SKM-1 (cell line): ENCODE measurements at regions not wholly inside any gene's neighbourhood (a gene's known extent, or its start where the extent isn't known, plus 50 kb on each side); places are given as distances from the start of the nearest gene placed in this dataset.

Experiments used
- DNase-seq: peaks from one replicate; lab custom pipeline; 2025; ENCODE audit not compliant: unreplicated experiment; lab: John Stamatoyannopoulos, UW

DNA sequence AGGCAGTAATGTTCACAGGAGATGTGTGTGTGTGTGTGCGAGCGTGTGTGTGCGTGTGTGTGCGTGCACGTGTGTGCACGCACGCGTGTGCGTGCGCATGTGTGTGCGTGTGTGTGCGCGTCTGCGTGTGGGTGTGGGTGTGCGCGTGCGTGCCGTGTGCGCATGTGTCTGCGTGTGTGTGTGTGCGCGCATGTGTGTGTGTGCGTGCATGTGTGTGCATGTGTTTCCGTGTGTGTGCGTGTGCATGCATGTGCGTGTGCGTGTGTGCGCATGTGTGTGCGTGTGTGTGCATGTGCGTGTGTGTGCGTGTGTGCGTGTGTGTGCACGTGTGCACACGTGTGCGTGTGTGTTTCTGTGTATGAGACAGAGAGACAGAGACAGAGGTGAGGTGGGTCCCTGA is 136.0 kb upstream of the CST7 start:
- DNase-seq, result no peak

DNA sequence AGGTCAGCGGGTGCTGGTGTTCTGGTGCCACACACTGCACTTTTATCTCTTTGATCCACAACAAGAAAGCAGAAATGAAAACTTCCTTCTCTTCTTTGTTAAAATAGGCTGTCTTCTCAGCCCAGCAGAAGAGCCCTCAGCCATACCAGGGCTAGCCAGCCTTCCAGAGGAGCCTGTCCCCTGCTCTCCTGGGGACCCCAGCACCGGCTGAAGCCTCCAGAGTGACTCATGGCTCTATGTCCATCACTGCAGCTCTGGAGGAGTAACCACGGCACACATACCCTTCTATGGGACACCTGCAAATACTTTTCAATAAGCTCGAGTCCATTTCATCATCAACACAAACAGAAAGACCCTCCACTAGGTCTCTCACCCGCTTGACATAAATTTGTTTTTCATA is 135.6 kb upstream of the CST7 start:
- DNase-seq, result no peak

DNA sequence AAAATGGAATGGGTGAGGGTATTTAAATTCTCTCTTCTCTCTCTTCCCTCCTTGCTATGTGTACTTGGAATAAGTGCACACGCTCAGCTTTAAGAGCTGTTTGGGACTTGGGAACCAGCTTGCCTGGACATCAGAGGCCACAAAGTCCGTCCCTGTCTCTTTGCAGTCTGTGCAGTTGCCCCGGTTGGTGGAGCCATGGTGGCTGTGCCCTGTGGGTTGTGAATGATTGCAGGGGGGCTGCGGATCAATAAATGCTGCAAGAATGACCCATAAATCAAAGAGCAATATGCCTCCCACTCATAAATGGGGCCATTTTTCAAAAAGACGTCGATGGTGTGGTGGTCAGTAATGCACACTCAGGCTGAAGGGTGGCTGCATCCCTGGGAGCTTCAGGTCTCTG is 135.1 kb upstream of the CST7 start:
- DNase-seq, result no peak

DNA sequence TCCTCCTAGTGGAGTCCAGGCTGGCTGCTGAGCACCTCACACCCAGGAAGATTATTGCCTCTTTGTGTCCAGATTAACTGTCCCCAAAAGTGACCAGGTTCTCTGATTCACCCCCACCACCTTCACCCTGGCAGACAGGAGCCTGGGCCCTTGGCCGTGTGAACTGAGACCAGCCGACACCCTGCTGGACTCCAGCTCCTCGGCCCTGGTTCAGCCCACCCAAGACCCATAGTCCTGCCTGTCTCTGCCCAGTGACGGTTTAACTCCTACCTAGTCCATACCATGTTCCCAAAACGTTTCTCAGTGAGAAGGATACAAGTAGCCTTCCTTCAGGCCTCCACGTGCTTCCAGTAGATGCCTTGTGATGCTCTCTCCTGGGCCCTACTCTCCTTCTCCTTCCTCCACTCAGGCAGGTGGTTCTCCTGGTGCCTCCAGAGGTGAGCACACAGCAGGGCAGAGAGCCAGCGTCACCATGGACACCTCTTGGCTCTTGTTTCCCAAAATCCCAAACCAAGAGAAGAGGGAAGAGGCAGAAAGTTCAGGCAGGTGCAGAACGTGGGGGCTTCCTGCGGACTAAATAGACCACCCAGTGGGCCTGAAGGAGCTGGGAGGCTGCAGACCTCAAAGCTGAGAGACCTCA is 134.4 kb upstream of the CST7 start:
- DNase-seq, result no peak

DNA sequence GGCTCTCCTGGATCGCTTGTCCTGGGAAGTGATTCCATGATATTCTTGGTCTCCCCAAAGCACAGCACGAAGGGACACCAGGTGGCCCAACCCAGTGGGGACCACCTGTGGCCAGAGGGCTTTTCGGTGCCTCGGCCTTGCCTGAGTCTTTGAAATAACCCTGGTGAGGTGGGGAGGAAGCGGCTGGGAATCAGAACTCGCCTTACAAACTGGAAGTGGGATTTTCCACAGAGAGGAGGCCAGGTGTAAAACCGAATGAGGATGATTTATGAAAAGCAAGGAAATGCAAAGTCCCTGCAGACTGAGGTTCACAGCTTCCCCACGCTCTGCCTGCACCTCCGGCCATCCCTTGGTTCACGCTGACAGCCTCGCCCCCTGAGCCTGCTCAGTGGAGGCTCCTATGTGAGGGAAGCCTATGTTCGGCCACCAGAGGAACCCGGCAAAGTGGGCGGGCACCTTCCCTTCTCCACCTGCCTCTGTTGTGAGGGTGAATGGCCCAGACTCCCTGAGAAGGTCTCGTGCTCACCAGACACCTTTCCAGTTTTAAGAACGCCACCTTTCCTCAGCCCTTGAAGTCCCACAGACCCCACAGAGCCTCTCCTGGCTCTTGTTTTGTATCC is 133.8 kb upstream of the CST7 start:
- no peak for DNase-seq

DNA sequence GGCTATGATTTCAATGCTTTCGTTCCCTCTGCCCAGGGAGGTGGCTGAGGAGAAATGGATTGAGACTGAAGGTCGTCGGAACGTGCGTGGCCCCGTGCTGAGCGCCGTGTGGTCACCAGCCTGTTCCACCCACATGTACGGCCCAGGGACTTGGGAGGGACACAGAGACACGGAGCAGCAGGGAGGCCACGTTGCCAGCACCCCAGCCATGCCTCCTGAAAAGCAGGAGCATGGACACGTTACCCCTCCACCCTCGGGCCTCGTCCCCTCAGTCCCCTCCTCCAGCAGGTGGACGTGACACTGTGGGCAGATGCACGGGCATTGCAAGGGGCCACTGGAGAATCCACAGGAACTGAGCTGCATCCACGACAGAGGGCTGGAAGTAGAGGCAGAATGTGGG is 133.1 kb upstream of the CST7 start:
- DNase-seq, result no peak

DNA sequence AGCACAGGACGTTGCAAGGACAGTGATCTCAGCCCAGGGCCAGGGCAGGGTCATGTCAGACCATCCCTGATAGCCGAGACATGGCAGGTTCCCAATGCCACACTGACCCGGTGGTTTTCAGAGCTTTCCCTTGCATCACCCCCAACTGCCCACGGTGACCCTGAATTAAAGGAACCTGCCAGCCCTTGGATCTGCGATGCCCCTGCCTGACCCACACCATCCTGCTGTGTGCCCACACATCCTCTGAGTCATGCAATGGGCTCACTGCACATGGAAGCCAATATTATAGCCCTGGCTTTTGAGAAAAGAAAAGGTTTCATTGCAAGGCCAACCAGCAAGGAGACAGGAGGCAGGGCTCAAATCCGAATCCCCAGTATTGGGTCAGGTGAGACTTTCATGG is 132.6 kb upstream of the CST7 start:
- DNase-seq, result no peak

DNA sequence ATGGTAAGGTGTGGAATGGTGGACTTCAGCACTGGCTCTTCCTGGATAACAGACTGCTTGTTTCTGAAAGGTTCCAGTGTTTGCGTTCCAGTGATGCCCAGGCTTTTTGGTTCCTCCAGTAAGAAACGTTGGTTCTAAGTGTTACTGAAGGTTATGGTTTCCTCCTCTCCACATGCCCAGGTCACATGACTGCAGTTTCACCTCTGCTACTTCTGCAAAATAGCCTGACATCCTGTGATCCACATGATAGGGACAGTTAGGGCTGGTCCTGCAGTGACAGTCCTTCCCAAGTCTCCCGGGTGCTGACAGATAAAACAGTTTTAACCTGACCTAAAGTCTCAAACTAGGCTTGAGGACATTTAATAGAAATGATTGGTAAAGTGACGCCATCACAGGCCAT is 132.2 kb upstream of the CST7 start:
- no peak for DNase-seq

DNA sequence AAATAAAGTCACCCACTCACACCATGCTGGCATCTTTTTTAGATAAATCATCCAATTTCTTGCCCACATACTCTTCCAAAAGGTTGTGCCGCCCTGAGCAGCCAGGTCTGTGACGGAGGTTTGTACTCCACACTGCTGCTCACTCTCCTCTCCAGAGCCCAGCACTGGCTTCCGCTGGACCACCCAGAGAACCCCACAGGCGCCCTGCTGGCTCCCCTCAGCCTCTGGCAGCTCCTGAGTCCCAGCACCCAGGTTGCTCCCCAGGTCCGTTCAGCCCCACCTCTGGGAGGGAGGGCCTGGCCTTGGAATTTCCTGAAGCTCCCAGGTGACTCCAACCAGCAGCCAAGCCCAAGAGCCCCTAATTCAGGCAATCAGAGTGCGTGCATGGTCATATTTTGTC is 131.7 kb upstream of the CST7 start:
- no peak for DNase-seq

DNA sequence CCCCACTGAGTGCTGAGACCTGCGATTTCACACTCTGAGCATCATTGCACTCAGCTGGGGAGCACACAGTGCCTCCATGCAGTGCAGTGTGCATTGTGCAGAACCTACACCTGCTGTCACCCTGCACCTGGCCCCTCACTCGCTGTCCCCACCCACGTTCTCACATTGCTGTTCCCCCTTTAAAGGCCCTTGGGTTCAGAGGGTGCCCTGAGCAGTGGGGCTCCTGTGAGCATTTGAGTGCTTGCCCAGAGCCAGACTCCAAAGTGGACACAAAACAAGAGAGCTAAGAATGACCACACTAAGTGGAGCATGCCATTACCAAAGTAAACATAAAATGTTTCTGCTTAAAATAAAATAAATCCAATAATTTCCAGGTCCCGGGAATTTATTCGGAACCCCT is 131.0 kb upstream of the CST7 start:
- DNase-seq, result no peak

DNA sequence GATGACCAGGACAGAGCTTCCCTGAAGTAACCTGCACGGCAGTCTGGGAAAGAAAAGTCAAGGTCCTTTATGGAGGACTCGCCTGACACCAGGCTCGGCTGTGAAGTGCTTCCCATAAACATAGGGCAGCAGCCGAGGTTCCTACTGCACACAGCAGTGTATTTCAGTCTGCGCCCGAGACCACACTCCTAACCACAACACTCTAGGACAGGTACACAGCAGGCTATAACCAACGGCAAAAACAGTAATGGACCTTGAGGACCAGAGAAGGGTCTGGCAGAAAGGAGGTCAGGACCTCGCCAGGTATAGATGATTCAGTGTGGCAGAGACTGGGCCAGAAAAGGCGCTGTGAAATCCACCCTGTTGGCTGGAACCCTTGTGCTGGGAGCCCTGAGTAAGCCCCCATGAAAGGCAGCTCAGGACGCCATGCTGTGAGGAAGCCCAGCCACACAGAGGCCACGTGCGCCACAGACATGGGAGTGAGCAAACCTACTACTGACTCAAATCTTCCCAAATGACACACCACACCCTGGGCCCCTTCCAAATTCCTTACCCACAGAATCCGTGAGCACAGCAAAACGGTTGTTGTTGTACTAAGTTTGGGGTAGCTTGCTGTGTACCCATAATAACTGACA is 129.6 kb upstream of the CST7 start:
- DNase-seq, result no peak

DNA sequence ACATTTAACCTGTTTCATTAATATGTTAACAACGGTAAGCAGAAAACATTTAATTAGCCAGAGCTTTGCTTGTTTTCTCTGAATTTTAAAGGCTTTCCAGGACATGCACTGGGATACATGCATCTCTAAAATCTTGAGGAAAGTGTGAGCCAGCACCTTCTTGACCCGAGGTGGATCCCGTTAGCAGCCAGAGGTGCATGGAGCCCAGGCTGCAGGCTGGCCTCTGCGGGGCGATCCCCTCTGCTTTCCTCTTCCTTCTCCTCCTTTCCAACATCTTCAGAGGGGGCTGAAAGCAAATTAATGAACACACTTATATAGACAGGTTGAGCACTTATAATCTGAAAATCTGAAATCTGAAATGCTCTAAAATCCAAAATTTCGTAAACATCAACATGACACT is 128.7 kb upstream of the CST7 start:
- no peak for DNase-seq

DNA sequence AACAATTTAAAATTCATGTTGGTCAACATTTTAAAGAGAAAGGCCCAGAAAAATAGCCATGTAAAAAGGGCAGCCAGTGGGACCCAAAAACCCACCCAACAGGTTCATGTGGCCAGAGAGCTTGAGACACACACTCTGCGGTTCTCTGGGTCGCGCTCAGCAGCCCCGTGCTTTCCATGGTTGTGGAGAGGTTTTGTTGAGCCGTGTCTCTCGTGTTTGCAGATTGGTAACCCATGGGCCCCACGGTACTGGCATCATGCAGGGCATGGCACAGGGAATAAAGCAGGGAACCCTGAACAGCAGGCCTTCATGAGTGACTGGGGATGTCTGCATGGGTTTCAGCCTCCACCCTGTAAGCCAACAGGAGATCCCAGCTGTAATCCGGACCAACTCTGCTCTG is 127.7 kb upstream of the CST7 start:
- no peak for DNase-seq

DNA sequence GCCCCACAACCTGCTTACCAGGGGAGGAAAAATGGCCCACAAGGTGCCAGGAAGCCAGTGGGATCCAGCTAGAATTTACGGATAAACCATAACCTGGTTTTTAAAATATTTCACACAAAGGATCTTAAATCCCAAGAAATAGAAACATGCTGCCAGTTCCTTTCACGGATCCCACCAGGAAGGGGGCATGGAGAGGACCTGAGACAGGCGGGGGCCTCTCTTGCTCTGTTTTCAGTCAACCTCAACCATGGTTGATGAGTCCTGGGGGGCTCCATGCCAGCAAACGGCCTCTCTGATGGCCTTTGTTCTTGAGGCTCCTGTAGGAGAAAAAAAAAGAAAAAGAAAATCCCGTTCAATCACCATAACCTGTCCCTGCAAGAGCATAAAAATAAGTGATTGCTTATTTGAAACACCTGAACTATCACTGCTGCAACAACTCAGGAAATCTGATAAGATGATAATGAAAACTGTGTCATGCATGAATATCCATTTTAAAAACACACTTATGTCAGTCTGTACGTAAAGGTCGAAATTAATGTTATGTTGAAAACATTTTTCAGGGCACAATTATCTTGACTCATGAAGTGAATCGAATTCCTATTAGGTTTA is 125.8 kb upstream of the CST7 start:
- DNase-seq, result no peak

DNA sequence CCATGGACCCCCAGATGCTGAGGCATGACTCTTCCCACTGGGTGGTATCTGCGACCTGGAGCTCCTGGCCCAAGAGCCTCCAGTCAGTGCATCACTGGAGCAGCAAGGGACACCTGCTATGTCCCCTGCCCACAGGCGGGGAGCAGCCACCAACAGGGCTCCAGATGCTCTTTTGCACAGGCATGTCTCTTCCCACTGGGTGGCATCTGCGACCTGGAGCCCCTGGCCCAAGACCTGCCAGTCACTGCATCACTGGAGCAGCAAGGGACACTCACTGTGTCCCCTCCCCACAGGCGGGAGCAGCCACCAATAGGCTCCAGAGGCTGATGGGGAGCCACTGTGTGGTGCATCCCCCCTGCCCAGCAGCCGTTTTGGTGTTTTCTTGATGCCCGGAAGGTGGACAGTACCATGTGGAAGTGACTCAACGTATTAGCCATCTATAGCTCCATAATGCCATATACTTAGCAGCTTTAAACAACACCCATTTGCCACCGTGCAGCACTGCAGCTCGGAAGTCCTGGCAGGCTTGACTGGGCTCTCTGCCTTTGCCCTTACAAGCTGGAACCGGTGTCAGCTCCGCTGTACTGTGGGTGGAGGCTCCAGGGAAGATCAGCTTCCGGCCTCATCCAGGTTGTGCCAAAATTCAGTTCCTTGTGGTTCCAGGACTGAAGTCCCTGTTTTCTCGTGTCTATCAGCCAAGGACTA is 124.9 kb upstream of the CST7 start:
- DNase-seq, result no peak

DNA sequence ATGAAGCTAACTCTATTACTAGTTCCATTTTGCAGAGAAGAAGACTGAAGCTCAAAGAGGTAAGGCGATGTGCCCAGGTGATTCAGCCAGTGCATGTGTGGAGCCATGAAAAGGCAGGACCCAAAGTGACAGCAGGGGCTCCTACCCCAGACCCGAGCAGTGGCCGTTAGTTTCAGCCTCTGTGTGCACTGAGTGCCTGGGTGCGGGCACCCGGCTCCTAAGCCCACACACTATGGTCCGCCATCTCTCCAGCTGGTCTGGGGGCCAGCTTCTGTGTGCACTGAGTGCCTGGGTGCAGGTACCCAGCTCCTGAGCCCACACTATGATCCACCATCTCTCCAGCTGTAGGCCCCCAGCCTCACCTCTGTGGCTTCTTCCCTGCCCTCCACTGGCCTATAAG is 123.5 kb upstream of the CST7 start:
- no peak for DNase-seq

DNA sequence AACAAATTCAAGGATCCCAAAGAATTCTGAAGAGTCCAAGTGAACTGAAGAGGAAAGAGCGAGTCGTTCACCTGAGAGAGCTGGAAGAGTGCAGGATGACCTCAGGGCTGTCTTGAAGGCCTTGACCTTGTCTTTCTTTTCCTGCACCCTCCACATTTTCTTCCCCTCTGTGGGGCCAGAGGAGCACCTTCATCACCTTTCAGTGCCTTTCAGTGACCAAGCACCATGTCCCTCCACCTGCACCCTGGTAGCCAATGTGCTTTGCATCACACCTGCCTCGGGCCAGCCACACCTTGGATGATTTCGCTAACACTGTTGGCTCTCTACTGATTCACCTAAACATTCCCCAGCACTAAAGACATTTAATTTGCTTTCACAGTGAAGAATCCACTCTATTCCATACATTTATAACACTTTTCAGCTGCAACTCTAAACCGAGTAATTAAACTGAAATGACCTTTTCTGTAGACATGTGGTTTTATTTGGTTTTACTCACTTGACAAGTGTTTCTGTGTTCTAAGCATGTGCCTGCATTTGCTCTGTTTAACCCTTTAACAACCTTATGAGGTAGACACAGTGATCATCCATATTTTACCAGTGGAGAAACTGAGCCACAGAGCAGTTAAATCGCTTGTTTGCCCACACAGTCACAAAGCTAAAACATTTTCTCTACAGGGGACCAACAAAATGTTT is 121.3 kb upstream of the CST7 start:
- DNase-seq, result no peak

DNA sequence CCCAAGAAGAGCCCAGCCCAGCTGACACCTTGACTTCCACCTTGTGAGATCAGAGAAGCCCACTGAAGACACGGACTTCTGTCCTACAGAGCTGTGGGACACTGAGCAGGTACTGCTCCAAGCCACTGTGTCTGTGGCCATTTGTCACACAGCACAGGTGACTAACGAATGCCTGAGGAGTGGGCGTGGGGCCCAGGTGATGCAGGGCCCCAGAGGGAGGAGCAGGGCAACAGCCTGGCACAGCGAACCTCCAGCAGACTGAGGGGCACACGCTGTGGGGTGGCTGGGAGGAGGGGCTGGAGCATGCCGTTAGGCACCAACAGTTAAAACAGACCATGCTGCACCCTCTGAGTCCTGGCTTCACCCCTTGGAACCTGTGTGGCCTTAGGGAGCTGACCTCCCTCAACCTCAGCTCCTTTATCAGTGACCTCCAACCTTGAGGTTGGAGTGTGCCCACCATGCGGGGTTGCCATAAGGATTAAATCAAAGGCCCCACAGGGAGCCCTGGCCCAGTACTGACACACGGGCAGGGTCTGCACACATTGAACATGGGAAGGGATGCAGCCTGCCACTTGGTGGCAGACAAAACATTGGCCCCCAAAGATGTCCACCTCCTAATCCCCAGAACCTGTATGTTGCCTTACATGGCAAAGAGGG is 119.9 kb upstream of the CST7 start:
- no peak for DNase-seq

DNA sequence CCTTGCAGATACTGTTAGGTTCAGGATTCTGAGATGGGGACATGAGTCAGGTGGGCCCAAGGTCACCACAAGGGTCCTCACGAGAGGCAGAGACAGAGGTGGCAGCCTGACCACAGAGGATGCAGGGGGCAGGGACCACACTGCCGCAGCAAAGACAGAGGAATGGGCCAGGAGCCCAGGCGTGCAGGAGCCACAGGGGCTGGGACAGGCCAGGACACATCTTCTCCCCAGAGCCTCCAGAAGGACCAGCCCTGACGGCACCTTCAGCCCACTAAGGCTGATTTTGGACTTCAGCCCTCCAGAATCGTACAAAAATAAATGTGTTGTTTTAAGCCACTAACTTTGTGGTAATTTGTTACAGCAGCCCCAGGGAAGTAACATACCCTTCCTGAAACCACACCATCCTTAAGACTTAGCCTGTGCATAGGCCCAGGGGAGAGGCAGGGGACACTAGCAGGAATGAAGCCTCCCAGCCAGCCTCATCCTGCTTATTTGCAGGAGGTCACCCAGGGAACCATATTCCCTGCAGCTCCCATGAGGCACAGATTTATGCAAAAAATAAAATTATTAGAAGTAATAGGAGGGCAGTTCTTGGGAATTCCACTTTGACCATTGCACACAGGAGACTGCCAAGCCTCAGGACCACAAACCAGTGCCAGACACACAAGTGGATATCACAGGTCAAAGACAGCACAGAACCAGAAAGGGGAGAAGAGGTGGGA is 119.3 kb upstream of the CST7 start:
- DNase-seq, result no peak

DNA sequence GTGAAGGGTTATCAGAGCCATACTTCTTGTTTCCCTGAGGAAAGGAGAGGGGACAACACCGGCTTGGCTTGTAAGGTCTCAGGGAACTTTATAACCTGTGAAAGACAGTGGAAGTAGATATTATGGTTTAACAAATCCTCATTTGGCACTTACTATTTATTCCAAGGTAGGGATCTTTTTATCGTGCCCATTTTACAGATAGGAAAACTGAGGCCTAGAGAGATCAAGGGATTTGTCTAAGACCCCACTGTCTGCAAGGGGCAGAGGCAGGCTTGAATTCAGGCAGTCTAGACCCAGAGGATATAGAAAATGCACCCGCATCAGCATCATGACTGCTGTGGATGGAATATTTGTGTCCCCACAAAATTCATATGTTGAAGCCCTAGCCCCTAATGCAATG is 118.4 kb upstream of the CST7 start:
- no peak for DNase-seq
